ENCODE measurements at regions not wholly inside any gene's neighbourhood (a gene's known extent, or its start where the extent isn't known, plus 50 kb on each side); places are given as distances from the start of the nearest gene placed in this dataset.

DNA sequence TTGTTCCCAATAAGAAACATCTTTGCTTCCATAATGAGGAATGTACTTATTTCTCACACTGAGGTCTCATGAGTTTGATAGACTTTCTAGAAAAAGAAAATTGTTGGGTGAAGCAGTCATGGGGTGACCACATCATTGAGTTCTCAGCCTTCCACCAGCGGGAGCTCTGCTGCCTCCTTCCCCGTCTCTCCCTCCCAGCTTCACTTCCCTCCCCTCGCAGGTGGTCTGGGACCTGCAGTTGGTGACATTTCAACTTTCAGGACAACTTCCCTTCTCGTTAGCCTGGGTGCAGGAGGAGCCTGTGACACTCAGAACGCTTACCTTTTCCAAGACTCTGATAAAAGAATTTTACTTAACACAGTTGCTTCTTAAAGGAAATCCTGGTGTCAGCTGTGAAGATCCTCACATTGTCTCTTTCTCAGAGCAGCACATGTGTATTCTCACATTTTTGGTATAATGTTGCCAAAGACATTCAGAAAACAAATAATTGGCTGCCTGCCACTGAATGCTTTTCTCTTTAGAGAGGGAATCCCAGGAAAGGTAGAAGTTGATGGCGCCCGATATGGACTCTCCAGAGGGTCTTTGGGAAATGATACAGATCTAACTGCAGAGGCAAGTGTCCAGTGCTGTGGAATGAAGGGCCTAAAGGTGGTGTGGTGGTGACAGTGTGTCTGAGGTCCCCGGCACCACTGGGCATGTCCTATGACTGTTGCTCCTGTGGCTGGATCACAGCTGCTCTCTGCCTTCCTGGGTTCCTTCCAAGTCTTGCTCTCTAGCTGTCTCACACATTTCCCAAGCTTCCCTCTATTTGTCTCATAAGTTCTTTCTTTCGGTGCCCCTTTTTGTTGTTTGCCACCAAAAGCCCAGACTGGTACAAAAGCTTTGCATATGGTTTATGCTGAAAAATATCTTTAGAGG lies 238.1 kb downstream of the GAS1 start:
- no peaks in the 10 kb centered on the region for H3K4me1 ChIP-seq
- intact Hi-C loops (cut with DNase I; ENCODE audit: low total_unique reads) = no loop called here
- H3K9me3 ChIP-seq = no peaks in the 10 kb centered on the region
- DNase-seq = no peak
- H3K27ac ChIP-seq = no peak overlapping the region
- no peak for TF ChIP-seq POLR2A (IDR thresholded peaks at IDR 0.05)
- TF ChIP-seq, protein P1, sequence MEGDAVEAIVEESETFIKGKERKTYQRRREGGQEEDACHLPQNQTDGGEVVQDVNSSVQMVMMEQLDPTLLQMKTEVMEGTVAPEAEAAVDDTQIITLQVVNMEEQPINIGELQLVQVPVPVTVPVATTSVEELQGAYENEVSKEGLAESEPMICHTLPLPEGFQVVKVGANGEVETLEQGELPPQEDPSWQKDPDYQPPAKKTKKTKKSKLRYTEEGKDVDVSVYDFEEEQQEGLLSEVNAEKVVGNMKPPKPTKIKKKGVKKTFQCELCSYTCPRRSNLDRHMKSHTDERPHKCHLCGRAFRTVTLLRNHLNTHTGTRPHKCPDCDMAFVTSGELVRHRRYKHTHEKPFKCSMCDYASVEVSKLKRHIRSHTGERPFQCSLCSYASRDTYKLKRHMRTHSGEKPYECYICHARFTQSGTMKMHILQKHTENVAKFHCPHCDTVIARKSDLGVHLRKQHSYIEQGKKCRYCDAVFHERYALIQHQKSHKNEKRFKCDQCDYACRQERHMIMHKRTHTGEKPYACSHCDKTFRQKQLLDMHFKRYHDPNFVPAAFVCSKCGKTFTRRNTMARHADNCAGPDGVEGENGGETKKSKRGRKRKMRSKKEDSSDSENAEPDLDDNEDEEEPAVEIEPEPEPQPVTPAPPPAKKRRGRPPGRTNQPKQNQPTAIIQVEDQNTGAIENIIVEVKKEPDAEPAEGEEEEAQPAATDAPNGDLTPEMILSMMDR (IDR thresholded peaks at IDR 0.05) = no peak
- no peak overlapping the region for H3K4me3 ChIP-seq
- H3K36me3 ChIP-seq (ENCODE audit: low read depth, missing control alignments) = no peaks in the 10 kb centered on the region
- no peaks in the 10 kb centered on the region for H3K27me3 ChIP-seq
- 74 to 88% methylated on average over 7 to 9 of the region's 9 CpGs for WGBS, 2 donors

DNA sequence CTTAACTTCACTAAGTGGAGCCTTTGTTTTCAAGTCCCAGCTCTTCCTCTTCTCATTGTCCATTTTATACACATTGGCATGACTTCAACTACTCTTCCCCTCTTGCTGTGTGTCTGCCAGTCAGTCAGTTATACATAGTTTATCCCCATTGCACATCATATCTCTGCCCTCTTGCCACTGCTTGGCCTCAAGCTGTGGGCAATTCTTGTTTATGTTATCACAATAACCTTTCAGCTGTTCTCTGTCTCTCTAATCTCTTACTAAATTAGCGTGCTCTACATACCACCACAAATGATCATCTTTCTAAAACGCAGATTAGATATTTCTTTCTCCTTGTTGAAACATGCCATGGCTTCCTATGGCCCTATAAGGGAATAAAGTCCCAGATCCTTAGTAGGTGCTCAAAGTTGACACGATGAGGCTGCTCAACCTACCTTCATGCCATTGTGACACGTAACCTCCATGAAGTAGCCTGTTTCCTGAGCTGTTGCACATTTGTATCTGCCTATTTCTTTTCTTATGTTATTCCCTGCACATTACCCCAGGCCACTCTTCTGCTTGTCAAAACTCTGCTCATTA lies 239.3 kb downstream of the GAS1 start:
- WGBS, 2 donors = 92% methylated on average over 4 of the region's 4 CpGs
- Histone ChIP-seq H3K36me3 (ENCODE audit: low read depth, missing control alignments) (no peaks in the 10 kb centered on the region), H3K9me3 (no peaks in the 10 kb centered on the region), H3K27ac (no peak overlapping the region), H3K4me1 (no peaks in the 10 kb centered on the region), H3K27me3 (no peaks in the 10 kb centered on the region), H3K4me3 (no peak overlapping the region)
- no peak for DNase-seq
- intact Hi-C loops (cut with DNase I; ENCODE audit: low total_unique reads) = no loop called here
- TF ChIP-seq, protein P1 (IDR thresholded peaks at IDR 0.05) = no peak
- TF ChIP-seq POLR2A (IDR thresholded peaks at IDR 0.05) = no peak

DNA sequence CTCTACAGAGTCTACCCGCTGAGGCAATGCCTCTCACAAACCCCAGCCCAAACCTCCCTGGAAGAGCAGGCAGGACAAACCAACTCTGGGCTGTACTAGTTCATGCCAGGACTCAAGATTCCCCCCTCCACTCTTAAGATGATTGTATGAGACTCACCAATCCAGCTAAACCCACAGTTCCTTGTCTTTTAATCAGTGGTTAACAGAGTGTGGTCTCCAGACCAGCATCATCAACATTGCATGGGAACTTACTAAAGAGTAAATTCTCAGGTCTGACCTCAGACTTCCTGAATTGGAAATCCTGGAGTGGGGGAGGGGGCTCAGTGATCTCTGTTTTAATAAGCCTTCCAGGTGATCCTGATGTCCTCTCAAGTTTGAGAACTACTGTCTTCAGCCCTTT lies 240.9 kb downstream of the GAS1 start:
- Histone ChIP-seq H3K4me3 (no peak overlapping the region), H3K9me3 (no peaks in the 10 kb centered on the region), H3K36me3 (ENCODE audit: low read depth, missing control alignments) (no peaks in the 10 kb centered on the region), H3K27me3 (no peaks in the 10 kb centered on the region), H3K27ac (no peak overlapping the region), H3K4me1 (no peaks in the 10 kb centered on the region)
- 91 to 100% methylated on average over 1 of the region's 1 CpG for WGBS, 2 donors
- intact Hi-C loops (cut with DNase I; ENCODE audit: low total_unique reads) = no loop called here
- TF ChIP-seq, protein P1 (IDR thresholded peaks at IDR 0.05) = no peak
- no peak for TF ChIP-seq POLR2A (IDR thresholded peaks at IDR 0.05)
- no peak for DNase-seq

DNA sequence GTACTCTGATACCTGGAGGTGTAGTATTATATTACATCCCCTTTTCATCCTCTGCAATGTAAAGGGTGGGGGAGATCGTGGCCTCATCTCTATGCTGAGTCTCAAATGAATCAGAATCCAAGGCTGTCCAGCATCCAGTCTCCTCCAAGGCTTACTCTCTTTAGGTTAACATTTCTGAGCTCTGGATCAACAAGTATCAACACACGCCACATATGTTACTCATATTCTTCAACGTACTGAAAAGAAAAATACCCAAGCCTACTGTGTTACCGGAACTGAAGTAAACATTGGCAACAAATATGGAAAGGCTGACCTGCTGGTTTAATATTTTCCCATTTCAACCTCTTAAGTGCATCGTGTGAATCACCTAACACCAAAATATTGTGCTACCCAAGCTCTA lies 241.8 kb downstream of the GAS1 start:
- Histone ChIP-seq H3K27ac (no peak overlapping the region), H3K36me3 (ENCODE audit: low read depth, missing control alignments) (no peaks in the 10 kb centered on the region), H3K4me1 (no peaks in the 10 kb centered on the region), H3K4me3 (no peak overlapping the region), H3K9me3 (no peaks in the 10 kb centered on the region), H3K27me3 (no peaks in the 10 kb centered on the region)
- WGBS, 2 donors = 71 to 77% methylated on average over 5 of the region's 5 CpGs
- no peak for DNase-seq
- TF ChIP-seq, protein P1 (IDR thresholded peaks at IDR 0.05) = no peak
- no peak for TF ChIP-seq POLR2A (IDR thresholded peaks at IDR 0.05)
- intact Hi-C loops (cut with DNase I; ENCODE audit: low total_unique reads) = no loop called here
